Smooth muscle cell (in vitro differentiated cells): ENCODE measurements at regions not wholly inside any gene's neighbourhood (a gene's known extent, or its start where the extent isn't known, plus 50 kb on each side); places are given as distances from the start of the nearest gene placed in this dataset.

Experiments
- DNase-seq: peaks from one replicate; lab custom pipeline; 2025; ENCODE audit not compliant: unreplicated experiment; lab: John Stamatoyannopoulos, UW
- H2AFZ ChIP-seq: fragments of 200-600 bp; sonication (generic); 2 replicates; pipeline ENCODE4 v1.6.0; 2016; ENCODE audit warnings: antibody characterized with exemption, low read depth, mild to moderate bottlenecking
- H3F3A ChIP-seq: fragments of 200-600 bp; sonication (generic); 2 replicates; pipeline ENCODE4 v1.6.0; 2017; ENCODE audit warnings: antibody characterized with exemption, low read depth
- H3K27ac ChIP-seq: fragments of 200-600 bp; sonication (generic); 2 replicates; pipeline ENCODE4 v1.5.1; 2016; ENCODE audit warnings: low read depth, mild to moderate bottlenecking
- H3K27me3 ChIP-seq: fragments of 200-600 bp; sonication (generic); 2 replicates; pipeline ENCODE4 v1.6.1; 2016; ENCODE audit warnings: low read depth, mild to moderate bottlenecking
- H3K36me3 ChIP-seq: fragments of 200-600 bp; sonication (generic); 2 replicates; pipeline ENCODE4 v1.5.1; 2016; ENCODE audit warnings: low read depth
- H3K4me1 ChIP-seq: fragments of 200-600 bp; sonication (generic); 2 replicates; pipeline ENCODE4 v1.5.1; 2016; ENCODE audit warnings: low read depth
- H3K4me2 ChIP-seq: fragments of 200-600 bp; sonication (generic); 2 replicates; pipeline ENCODE4 v1.6.0; 2016; ENCODE audit warnings: mild to moderate bottlenecking
- H3K4me3 ChIP-seq: fragments of 200-600 bp; sonication (generic); 2 replicates; pipeline ENCODE4 v1.5.1; 2016; ENCODE audit warnings: mild to moderate bottlenecking
- H3K79me2 ChIP-seq: fragments of 200-600 bp; sonication (generic); 2 replicates; pipeline ENCODE4 v1.6.0; 2016; ENCODE audit warnings: low read depth, mild to moderate bottlenecking
- H3K9ac ChIP-seq: fragments of 200-600 bp; sonication (generic); 2 replicates; pipeline ENCODE4 v1.6.0; 2016; ENCODE audit warnings: low read depth
- H3K9me3 ChIP-seq: fragments of 200-600 bp; sonication (generic); replicated peaks from 2 replicates; pipeline ENCODE4 v1.5.1; 2016; ENCODE audit warnings: low read depth
- H4K20me1 ChIP-seq: fragments of 200-600 bp; sonication (generic); 2 replicates; pipeline ENCODE4 v1.6.0; 2016; ENCODE audit warnings: low read depth
- CTCF ChIP-seq: fragments of 200-600 bp; sonication (generic); IDR thresholded peaks from 2 replicates; pipeline ENCODE4 v1.5.1; 2017; ENCODE audit warnings: borderline replicate concordance, mild to moderate bottlenecking, antibody characterized with exemption; ENCODE audit not compliant: insufficient read depth, poor library complexity, severe bottlenecking
- WGBS: methylation state at CpG from one replicate; pipeline ENCODE4 v1.1.7; 2016; ENCODE audit warnings: low lambda C conversion rate; 5-methylcytosine and 5-hydroxymethylcytosine counted together

- Histone ChIP-seq H3K4me3 (no peak overlapping the region), H3K9ac (no peak overlapping the region), H3K4me1 (no peaks in the 10 kb centered on the region), H3K27me3 (no peaks in the 10 kb centered on the region), H3K36me3 (no peaks in the 10 kb centered on the region), H2AFZ (no peak overlapping the region), H3K79me2 (no peaks in the 10 kb centered on the region), H3K27ac (peak overlapping the region; percentile 56), H4K20me1 (no peaks in the 10 kb centered on the region), H3K9me3 (no peaks in the 10 kb centered on the region), H3F3A (no peaks in the 10 kb centered on the region), H3K4me2 (no peak overlapping the region)
- DNase-seq: no peak
- no peak for TF ChIP-seq CTCF
These were observed 147.9 kb downstream of the CHIC2 start for GRCh38 chr4:53916431-53916889.

GRCh38 chr4:53914313-53915016 is 149.9 kb downstream of the CHIC2 start:
- no peaks in the 10 kb centered on the region for H3K9me3 ChIP-seq
- no peaks in the 10 kb centered on the region for H3K79me2 ChIP-seq
- no peak overlapping the region for H2AFZ ChIP-seq
- no peak for DNase-seq
- H3K27me3 ChIP-seq: no peaks in the 10 kb centered on the region
- H3K4me3 ChIP-seq: no peak overlapping the region
- H3K4me1 ChIP-seq: no peaks in the 10 kb centered on the region
- no peaks in the 10 kb centered on the region for H4K20me1 ChIP-seq
- no peak overlapping the region for H3K9ac ChIP-seq
- no peak for TF ChIP-seq CTCF
- no peaks in the 10 kb centered on the region for H3F3A ChIP-seq
- peak overlapping the region; percentile 32 for H3K4me2 ChIP-seq
- no peaks in the 10 kb centered on the region for H3K36me3 ChIP-seq
- 25% methylated on average over 4 of the region's 4 CpGs for WGBS
- H3K27ac ChIP-seq: peak overlapping the region; percentile 66

- no peaks in the 10 kb centered on the region for H3K27me3 ChIP-seq
- 96% methylated on average over 3 of the region's 3 CpGs for WGBS
- H3K36me3 ChIP-seq: no peaks in the 10 kb centered on the region
- H3F3A ChIP-seq: peaks cover 5% of the 10 kb centered on the region
- no peaks in the 10 kb centered on the region for H3K79me2 ChIP-seq
- no peak overlapping the region for H3K4me2 ChIP-seq
- peak overlapping the region; percentile 66 for H3K27ac ChIP-seq
- no peak overlapping the region for H3K4me3 ChIP-seq
- H3K4me1 ChIP-seq: no peaks in the 10 kb centered on the region
- no peaks in the 10 kb centered on the region for H4K20me1 ChIP-seq
- no peak overlapping the region for H3K9ac ChIP-seq
- no peak for DNase-seq
- TF ChIP-seq CTCF: no peak
- no peaks in the 10 kb centered on the region for H3K9me3 ChIP-seq
- no peak overlapping the region for H2AFZ ChIP-seq
These were observed 150.6 kb downstream of the CHIC2 start for GRCh38 chr4:53913771-53914170.

- Histone ChIP-seq H3K4me1 (peaks cover under 1% of the 10 kb centered on the region), H2AFZ (no peak overlapping the region), H3K4me3 (no peak overlapping the region), H3K4me2 (no peak overlapping the region), H3K27ac (no peak overlapping the region), H3K9ac (no peak overlapping the region), H3K36me3 (no peaks in the 10 kb centered on the region), H3K27me3 (no peaks in the 10 kb centered on the region), H3K79me2 (no peaks in the 10 kb centered on the region), H3F3A (peaks cover 10% of the 10 kb centered on the region), H3K9me3 (no peaks in the 10 kb centered on the region), H4K20me1 (no peaks in the 10 kb centered on the region)
- 76% methylated on average over 5 of the region's 5 CpGs for WGBS
- DNase-seq: no peak
- no peak for TF ChIP-seq CTCF
These were observed 151.5 kb downstream of the CHIC2 start for GRCh38 chr4:53912766-53913497.
